OCI-LY1 (cell line): ENCODE measurements at regions not wholly inside any gene's neighbourhood (a gene's known extent, or its start where the extent isn't known, plus 50 kb on each side); places are given as distances from the start of the nearest gene placed in this dataset.

Experiments
- CTCF ChIP-seq: fragments of 200-600 bp; sonication (generic), shearing (Covaris generic); IDR thresholded peaks from 2 replicates; pipeline ENCODE4 v1.5.1; 2017; ENCODE audit warnings: mild to moderate bottlenecking, antibody characterized with exemption, low read length, moderate library complexity, mixed read lengths
- EZH2 ChIP-seq: fragments of 200-600 bp; sonication (generic), shearing (Covaris generic); IDR thresholded peaks from 2 replicates; pipeline ENCODE4 v1.8.0; 2017; ENCODE audit warnings: borderline replicate concordance, mixed run types, mild to moderate bottlenecking, antibody characterized with exemption, low read length, moderate library complexity, mixed read lengths

- TF ChIP-seq CTCF (no peak), EZH2 (no peak)
Observed at GRCh38 chr14:43692706-43693105, 814.4 kb downstream of the FSCB start.
